HEK293T (cell line): ENCODE measurements at regions not wholly inside any gene's neighbourhood (a gene's known extent, or its start where the extent isn't known, plus 50 kb on each side); places are given as distances from the start of the nearest gene placed in this dataset.
"Not testable (repeated sequence)": the region's sequence is repeated elsewhere in the genome, so short reads cannot be mapped to it uniquely, and the experiment has no call there.

Source experiments
- CTCF ChIA-PET: fragments of 350-600 bp; formaldehyde crosslinking; extraction: SDS; loops from one replicate; lab custom pipeline; 2021; ENCODE audit warnings: antibody characterized with exemption, inconsistent platforms; lab: Yijun Ruan, JAX
- POLR2A ChIA-PET: fragments of 350-600 bp; formaldehyde crosslinking; extraction: SDS; loops from one replicate; lab custom pipeline; 2020; ENCODE audit warnings: antibody characterized with exemption, inconsistent platforms; lab: Yijun Ruan, JAX
- DNase-seq: peaks from one replicate; pipeline ENCODE4 v3.0.0; 2012; ENCODE audit warnings: mixed read lengths; ENCODE audit errors: extremely low spot score
- ARNT ChIP-seq: fragments of 450-650 bp; IDR thresholded peaks from 2 replicates; pipeline ENCODE4 v1.6.1; 2017; ENCODE audit warnings: mild to moderate bottlenecking
- BHLHE40 ChIP-seq: fragments of 450-650 bp; IDR thresholded peaks from 2 replicates; pipeline ENCODE4 v1.6.1; 2016; ENCODE audit warnings: mild to moderate bottlenecking, moderate library complexity, borderline replicate concordance
- CTBP1 ChIP-seq: fragments of 450-650 bp; IDR thresholded peaks from 2 replicates; pipeline ENCODE4 v1.6.1; 2016; ENCODE audit warnings: borderline replicate concordance
- ELF4 ChIP-seq: fragments of 450-650 bp; IDR thresholded peaks from 2 replicates; pipeline ENCODE4 v1.6.1; 2017; ENCODE audit warnings: antibody characterized with exemption
- FOXA1 ChIP-seq: fragments of 450-650 bp; IDR thresholded peaks from 2 replicates; pipeline ENCODE4 v1.6.1; 2016; ENCODE audit warnings: mild to moderate bottlenecking
- FOXK2 ChIP-seq: fragments of 450-650 bp; IDR thresholded peaks from 2 replicates; pipeline ENCODE4 v1.6.1; 2016; ENCODE audit warnings: mild to moderate bottlenecking
- FOXM1 ChIP-seq: fragments of 450-650 bp; IDR thresholded peaks from 2 replicates; pipeline ENCODE4 v1.6.1; 2017; ENCODE audit warnings: mild to moderate bottlenecking, borderline replicate concordance
- HDGF ChIP-seq: fragments of 450-650 bp; IDR thresholded peaks from 2 replicates; pipeline ENCODE4 v1.6.1; 2017; ENCODE audit warnings: antibody characterized with exemption, borderline replicate concordance
- L3MBTL2 ChIP-seq: fragments of 450-650 bp; conservative IDR thresholded peaks from 2 replicates; pipeline ENCODE4 v1.6.1; 2016; ENCODE audit warnings: mild to moderate bottlenecking
- LEF1 ChIP-seq: fragments of 450-650 bp; IDR thresholded peaks from 2 replicates; pipeline ENCODE4 v1.6.1; 2017; ENCODE audit warnings: mild to moderate bottlenecking, borderline replicate concordance
- NFRKB ChIP-seq: fragments of 450-650 bp; IDR thresholded peaks from 2 replicates; pipeline ENCODE4 v1.6.1; 2016; ENCODE audit warnings: mild to moderate bottlenecking, moderate library complexity
- SP1 ChIP-seq: fragments of 450-650 bp; IDR thresholded peaks from 2 replicates; pipeline ENCODE4 v1.6.1; 2017
- SUZ12 ChIP-seq: fragments of 450-650 bp; IDR thresholded peaks from 2 replicates; pipeline ENCODE4 v1.6.1; 2016; ENCODE audit warnings: mild to moderate bottlenecking
- TARDBP ChIP-seq: fragments of 450-650 bp; IDR thresholded peaks from 2 replicates; pipeline ENCODE4 v1.6.1; 2016
- ZNF384 ChIP-seq: fragments of 450-650 bp; IDR thresholded peaks from 2 replicates; pipeline ENCODE4 v1.6.1; 2016
- TF ChIP-seq, protein P1 (sequence below): fragments of 450-650 bp; IDR thresholded peaks from 2 replicates; pipeline ENCODE4 v1.6.1; 2016

- TF ChIP-seq BHLHE40 (no peak), TARDBP (no peak), ELF4 (no peak)
- DNase-seq = no peak
- CTCF ChIA-PET = no interaction called here
- POLR2A ChIA-PET = no interaction called here
Observed at GRCh38 chr5:120124031-120124430, 340.1 kb upstream of the PRR16 start.

DNA sequence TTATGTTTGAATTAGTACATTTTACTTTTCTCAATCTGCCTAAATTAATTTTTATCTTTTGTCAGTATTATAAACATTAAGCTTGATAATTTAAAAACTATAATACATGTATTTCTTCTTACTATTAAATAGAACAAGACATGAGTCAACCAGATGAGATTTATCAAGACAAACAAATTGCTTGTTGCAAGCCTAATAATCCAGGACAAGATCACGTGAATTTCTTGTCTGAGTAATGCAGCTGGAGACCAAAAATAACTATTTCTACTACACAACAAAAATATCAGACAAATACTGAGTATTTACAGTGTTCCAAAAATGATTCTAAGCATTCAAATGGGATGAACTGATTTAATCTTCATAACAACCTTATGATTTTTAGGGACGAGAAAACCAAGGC is 339.1 kb upstream of the PRR16 start:
- POLR2A ChIA-PET = no interaction called here
- TF ChIP-seq FOXK2 (no peak), FOXA1 (no peak), LEF1 (no peak), ZNF384 (no peak), SUZ12 (no peak), BHLHE40 (no peak), CTBP1 (no peak), L3MBTL2 (no peak), SP1 (no peak), FOXM1 (no peak), ARNT (no peak), ELF4 (no peak), HDGF (no peak), NFRKB (no peak)
- TF ChIP-seq, protein P1, sequence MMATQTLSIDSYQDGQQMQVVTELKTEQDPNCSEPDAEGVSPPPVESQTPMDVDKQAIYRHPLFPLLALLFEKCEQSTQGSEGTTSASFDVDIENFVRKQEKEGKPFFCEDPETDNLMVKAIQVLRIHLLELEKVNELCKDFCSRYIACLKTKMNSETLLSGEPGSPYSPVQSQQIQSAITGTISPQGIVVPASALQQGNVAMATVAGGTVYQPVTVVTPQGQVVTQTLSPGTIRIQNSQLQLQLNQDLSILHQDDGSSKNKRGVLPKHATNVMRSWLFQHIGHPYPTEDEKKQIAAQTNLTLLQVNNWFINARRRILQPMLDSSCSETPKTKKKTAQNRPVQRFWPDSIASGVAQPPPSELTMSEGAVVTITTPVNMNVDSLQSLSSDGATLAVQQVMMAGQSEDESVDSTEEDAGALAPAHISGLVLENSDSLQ = no peak
- CTCF ChIA-PET = no interaction called here
- DNase-seq = no peak

DNA sequence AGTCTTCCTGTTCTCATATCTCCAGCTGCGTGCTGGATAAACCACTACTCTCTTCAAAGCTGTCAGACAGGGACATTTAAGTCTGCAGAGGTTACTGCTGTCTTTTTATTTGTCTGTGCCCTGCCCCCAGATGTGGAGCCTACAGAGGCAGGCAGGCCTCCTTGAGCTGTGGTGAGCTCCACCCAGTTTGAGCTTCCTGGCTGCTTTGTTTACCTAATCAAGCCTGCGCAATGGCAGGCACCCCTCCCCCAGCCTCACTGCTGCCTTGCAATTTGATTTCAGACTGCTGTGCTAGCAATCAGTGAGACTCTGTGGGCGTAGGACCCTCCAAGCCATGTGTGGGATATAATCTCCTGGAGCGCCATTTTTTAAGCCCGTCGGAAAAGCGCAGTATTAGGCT is 331.8 kb upstream of the PRR16 start:
- CTCF ChIA-PET, DNase-seq: not testable (repeated sequence)

GRCh38 chr5:120134944-120135343 is 329.2 kb upstream of the PRR16 start:
- no peak for DNase-seq
- ChIA-PET CTCF (no interaction called here), POLR2A (no interaction called here)
- TF ChIP-seq BHLHE40 (no peak), SP1 (no peak), CTBP1 (no peak), TARDBP (no peak), HDGF (no peak), LEF1 (no peak), FOXK2 (no peak), FOXM1 (no peak), FOXA1 (no peak), L3MBTL2 (no peak), ZNF384 (no peak), NFRKB (no peak), ARNT (no peak), SUZ12 (no peak)

More for the DNA sequence above, 331.8 kb upstream of the PRR16 start:
- POLR2A ChIA-PET = not testable (repeated sequence)

- ChIA-PET POLR2A (no interaction called here), CTCF (no interaction called here)
- TF ChIP-seq FOXM1 = no peak
- no peak for DNase-seq
Observed at GRCh38 chr5:120137582-120137981, 326.5 kb upstream of the PRR16 start.

DNA sequence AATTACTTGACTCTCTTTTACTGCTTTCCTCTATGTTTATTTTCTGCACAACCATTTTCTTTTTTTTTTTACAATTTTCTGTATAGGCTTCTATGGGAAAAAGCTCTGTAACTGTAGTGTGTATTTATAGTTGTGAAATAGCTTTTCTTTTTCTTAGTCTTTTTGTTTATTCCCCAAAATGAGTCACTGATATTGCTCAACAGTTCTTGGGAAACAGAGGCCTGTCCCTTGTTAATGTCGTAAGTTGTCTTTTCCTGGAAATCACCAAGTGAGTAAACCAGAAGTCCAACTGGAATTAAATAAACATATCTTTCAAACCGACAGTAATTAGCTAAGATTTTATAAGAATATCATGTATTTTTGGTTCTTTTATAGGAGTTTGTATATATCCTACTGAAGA is 325.1 kb upstream of the PRR16 start:
- no peak for DNase-seq
- CTCF ChIA-PET = no interaction called here
- TF ChIP-seq HDGF (no peak), L3MBTL2 (no peak), LEF1 (no peak)

GRCh38 chr5:120140501-120140900 is 323.6 kb upstream of the PRR16 start:
- TF ChIP-seq NFRKB (no peak), SP1 (no peak), HDGF (no peak), FOXA1 (no peak), FOXK2 (no peak), L3MBTL2 (no peak), ZNF384 (no peak), CTBP1 (no peak), FOXM1 (no peak), LEF1 (no peak)
- ChIA-PET CTCF (no interaction called here), POLR2A (no interaction called here)
- DNase-seq = no peak

More for the DNA sequence above, 325.1 kb upstream of the PRR16 start:
- POLR2A ChIA-PET = no interaction called here

- DNase-seq = no peak
- ChIA-PET POLR2A (no interaction called here), CTCF (no interaction called here)
- TF ChIP-seq ARNT = no peak
Observed at GRCh38 chr5:120141076-120141475, 323.0 kb upstream of the PRR16 start.

GRCh38 chr5:120146787-120147186 is 317.3 kb upstream of the PRR16 start:
- no peak for TF ChIP-seq NFRKB
- TF ChIP-seq FOXM1 = no peak
- no peak for TF ChIP-seq LEF1
- TF ChIP-seq ELF4 = no peak
- DNase-seq = no peak
- ChIA-PET CTCF (no interaction called here), POLR2A (no interaction called here)

DNA sequence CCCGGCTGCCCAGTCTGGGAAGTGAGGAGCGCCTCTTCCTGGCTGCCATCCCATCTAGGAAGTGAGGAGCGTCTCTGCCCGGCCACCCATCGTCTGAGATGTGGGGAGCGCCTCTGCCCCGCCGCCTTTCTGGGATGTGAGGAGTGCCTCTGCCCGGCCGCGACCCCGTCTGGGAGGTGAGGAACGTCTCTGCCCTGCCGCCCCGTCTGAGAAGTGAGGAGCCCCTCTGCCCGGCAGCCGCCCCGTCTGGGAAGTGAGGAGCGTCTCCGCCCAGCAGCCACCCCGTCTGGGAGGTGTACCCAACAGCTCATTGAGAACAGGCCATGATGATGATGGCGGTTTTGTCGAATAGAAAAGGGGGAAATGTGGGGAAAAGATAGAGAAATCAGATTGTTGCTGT is 316.2 kb upstream of the PRR16 start:
- CTCF ChIA-PET = not testable (repeated sequence)

More for the DNA sequence above, 316.2 kb upstream of the PRR16 start:
- POLR2A ChIA-PET, DNase-seq: not testable (repeated sequence)
